Activated CD4-positive, alpha-beta T cell treated with anti-CD3 and anti-CD28 coated beads, Interleukin-2, amount 10 ng/mL, durations not matched to agents 24 days and 14 days (primary cell): ENCODE measurements at regions not wholly inside any gene's neighbourhood (a gene's known extent, or its start where the extent isn't known, plus 50 kb on each side); places are given as distances from the start of the nearest gene placed in this dataset.

Experiments used
- DNase-seq: peaks from one replicate; pipeline ENCODE4 v3.0.0; 2022
- H3K27ac Mint-ChIP-seq: one replicate; pipeline ENCODE4 v1.8.0; 2022; ENCODE audit warnings: mild to moderate bottlenecking, mixed read lengths
- H3K27me3 Mint-ChIP-seq: one replicate; pipeline ENCODE4 v1.8.0; 2022; ENCODE audit warnings: mixed read lengths
- H3K36me3 Mint-ChIP-seq: one replicate; pipeline ENCODE4 v1.8.0; 2022; ENCODE audit warnings: low read depth, mild to moderate bottlenecking, mixed read lengths
- H3K4me1 Mint-ChIP-seq: one replicate; pipeline ENCODE4 v1.8.0; 2021; ENCODE audit warnings: mixed read lengths
- H3K4me3 Mint-ChIP-seq: one replicate; pipeline ENCODE4 v1.8.0; 2022; ENCODE audit warnings: mild to moderate bottlenecking, moderate library complexity, mixed read lengths
- H3K9me3 Mint-ChIP-seq: one replicate; pipeline ENCODE4 v1.8.0; 2021; ENCODE audit warnings: mixed read lengths
- intact Hi-C: fragments of 100-400 bp; cut with micrococcal nuclease; formaldehyde crosslinking; loops from one replicate; pipeline ENCODE4 v1.15.1; 2023

DNA sequence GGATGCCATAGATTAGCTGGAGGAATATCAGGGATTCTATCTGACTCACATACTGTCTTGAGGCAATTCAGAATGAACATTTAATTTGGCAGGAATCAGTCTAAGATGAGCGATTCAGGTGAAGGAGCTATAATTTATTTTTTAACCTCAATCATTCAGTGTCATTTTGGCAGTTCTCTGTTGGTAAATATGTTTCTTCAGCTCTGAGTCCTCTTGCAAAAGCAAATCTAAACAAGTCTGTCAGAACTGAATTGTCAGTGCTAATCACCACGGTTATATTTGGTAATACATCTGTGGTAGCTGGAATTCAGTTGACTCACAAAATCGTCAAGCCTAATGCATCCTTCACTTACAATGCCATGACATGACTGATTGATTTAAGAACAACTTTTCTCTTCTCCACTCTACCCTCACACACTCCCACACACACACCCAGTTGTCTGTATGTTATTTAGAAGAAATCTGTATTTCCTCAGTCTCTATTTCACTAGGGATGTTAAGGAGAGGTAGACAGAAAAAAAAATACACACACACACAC is 516.6 kb upstream of the NXPH2 start:
- DNase-seq: no peak
- intact Hi-C loops: no loop called here
- Mint-ChIP-seq H3K4me3 (no peak overlapping the region), H3K4me1 (no peaks in the 10 kb centered on the region), H3K36me3 (no peaks in the 10 kb centered on the region), H3K27ac (no peak overlapping the region), H3K27me3 (no peaks in the 10 kb centered on the region), H3K9me3 (peaks cover 9% of the 10 kb centered on the region)

DNA sequence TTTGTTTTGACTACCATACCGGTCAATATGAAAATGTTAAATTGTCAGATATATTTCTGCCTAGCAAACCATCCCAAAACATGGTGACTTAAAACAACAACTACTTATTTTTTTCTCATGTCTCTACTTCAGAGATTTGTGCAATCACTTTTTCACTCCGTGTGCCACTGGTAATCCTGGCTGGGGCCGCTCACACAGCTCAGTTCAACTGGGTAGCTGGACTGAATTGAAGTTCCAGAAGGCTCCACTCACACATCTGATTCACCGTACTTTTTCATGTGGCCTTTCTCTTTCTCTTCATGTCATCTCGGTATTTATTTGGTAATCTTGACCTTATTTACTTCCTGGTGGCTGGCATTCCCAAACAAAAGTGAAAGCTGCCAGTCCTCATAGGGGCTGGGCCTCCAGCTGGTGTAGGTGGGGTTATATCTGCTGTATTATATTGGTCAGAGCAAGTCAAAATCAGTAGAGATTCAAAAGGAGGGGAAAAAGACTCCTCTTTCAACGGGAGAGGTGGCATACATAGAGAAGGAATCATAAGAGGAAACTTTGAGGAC is 513.9 kb upstream of the NXPH2 start:
- H3K4me1 Mint-ChIP-seq: no peaks in the 10 kb centered on the region
- H3K27ac Mint-ChIP-seq: no peak overlapping the region
- no peaks in the 10 kb centered on the region for H3K27me3 Mint-ChIP-seq
- H3K36me3 Mint-ChIP-seq: no peaks in the 10 kb centered on the region
- intact Hi-C loops: no loop called here
- peaks cover 6% of the 10 kb centered on the region for H3K9me3 Mint-ChIP-seq
- H3K4me3 Mint-ChIP-seq: no peak overlapping the region
- no peak for DNase-seq

DNA sequence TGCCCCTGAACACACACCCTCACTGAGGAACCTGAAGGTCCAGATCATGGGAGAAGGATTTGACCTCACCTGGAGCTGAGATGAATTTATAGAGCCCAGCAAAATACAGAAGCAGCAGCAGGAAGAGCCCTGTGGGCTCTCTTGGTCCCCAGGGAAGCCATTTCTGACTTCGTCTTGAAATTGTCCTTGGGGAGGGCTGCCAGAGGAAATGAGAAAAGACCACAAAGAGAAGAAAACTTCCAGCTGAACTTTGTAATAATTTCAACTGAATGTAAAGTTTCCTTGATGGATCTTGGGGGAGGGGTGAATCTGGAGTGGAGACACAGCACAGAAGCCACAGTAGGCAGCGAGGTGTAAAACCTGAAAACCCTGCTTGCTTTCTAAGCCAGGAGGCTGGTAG is 500.9 kb upstream of the NXPH2 start:
- Mint-ChIP-seq H3K27me3 (no peaks in the 10 kb centered on the region), H3K36me3 (no peaks in the 10 kb centered on the region), H3K27ac (no peak overlapping the region)

DNA sequence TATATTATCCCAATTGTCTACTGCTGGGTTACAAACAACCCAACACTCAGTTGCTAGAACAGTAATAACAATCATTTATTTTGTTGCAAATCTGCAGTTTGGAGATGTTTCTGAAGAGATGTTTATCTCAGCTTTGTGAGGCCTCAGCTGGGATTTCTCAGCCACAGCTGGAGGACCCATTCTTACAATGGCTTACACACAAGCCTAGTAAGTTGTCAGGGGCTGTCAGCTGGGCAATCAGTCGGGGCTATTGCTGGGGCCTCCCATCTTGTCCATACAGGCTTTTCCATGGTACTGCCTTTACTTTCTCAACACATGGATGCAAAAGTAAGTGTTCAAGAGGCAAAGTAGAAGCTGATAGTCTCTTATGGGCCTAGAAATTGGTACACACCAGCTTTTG is 491.7 kb upstream of the NXPH2 start:
- Mint-ChIP-seq H3K36me3 (no peaks in the 10 kb centered on the region), H3K9me3 (no peaks in the 10 kb centered on the region), H3K4me3 (no peak overlapping the region), H3K4me1 (no peaks in the 10 kb centered on the region), H3K27me3 (no peaks in the 10 kb centered on the region), H3K27ac (no peak overlapping the region)
- intact Hi-C loops: no loop called here
- DNase-seq: no peak

More for the DNA sequence above, 500.9 kb upstream of the NXPH2 start:
- no peaks in the 10 kb centered on the region for H3K4me1 Mint-ChIP-seq
- H3K9me3 Mint-ChIP-seq: no peaks in the 10 kb centered on the region
- intact Hi-C loops: no loop called here
- no peak overlapping the region for H3K4me3 Mint-ChIP-seq
- no peak for DNase-seq

DNA sequence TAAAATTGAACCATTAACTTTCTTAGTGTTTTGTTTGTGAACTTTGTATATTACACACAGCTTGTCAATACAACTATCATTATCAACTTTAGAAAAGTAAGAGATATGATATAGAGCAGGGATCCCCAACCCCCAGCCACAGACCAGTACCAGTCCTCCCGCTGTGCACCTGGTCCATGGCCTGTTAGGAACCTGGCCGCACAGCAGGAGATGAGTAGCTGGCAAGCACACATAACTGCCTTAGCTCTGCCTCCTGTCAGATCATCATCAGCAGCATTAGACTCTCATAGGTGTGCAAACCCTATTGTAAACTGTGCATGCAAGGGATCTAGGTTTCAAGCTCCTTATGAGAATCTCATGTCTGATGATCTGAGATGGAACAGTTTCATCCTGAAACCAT is 491.0 kb upstream of the NXPH2 start:
- no peaks in the 10 kb centered on the region for H3K27me3 Mint-ChIP-seq
- no peak for DNase-seq
- no peak overlapping the region for H3K27ac Mint-ChIP-seq
- intact Hi-C loops: no loop called here
- no peak overlapping the region for H3K4me3 Mint-ChIP-seq
- H3K9me3 Mint-ChIP-seq: peaks cover 6% of the 10 kb centered on the region
- H3K4me1 Mint-ChIP-seq: no peaks in the 10 kb centered on the region
- H3K36me3 Mint-ChIP-seq: no peaks in the 10 kb centered on the region

DNA sequence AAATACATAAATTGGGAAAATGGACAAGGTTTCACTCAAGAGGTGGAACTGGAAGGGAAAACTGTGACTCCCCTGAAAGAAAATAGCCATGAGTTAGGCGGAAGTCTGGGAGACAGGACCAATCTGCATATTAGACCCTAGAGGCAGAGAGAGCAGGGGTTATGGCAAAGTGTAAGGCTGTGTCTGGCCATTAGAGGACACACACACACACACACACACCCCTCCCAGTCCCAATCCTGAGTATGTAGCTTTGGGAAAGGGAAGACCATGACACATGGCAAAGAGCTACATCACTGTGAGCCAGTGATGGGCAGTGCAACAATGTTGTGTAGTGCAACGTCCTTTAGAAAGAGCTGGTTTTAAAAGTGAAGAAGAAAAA is 479.9 kb upstream of the NXPH2 start:
- Mint-ChIP-seq H3K4me3 (no peak overlapping the region), H3K27me3 (no peaks in the 10 kb centered on the region), H3K9me3 (no peaks in the 10 kb centered on the region), H3K4me1 (no peaks in the 10 kb centered on the region), H3K27ac (no peak overlapping the region), H3K36me3 (no peaks in the 10 kb centered on the region)
- no peak for DNase-seq
- intact Hi-C loops: no loop called here

DNA sequence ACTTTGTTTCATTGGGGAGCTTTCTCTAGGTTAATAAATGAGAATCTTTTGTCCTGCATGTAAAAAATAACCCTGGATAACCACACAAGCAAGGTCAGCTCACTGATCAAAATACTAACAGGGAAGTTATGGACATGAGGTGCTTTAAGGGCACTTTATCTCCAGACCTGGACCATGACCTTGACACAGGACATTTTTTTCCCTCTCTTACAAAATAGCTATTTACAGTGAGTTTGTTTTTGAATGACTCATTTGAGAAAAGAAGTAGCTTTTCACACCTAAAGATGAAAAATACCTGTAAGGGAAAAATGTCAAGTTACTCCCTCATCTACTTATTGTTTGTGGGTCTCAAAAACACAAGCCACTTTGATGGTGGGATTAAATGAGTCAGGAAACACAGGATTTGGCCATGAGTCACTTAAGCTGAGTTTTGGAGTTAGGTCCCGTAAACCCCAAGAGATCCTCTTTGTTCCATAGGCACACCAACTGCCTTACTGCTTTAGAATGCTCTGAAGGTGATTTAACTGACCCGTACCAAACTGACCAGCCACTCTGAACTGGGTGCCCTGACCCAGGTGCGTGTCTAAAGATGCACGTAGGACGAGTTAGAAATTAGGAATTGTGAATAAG is 479.3 kb upstream of the NXPH2 start:
- H3K4me3 Mint-ChIP-seq: no peak overlapping the region
- no peaks in the 10 kb centered on the region for H3K4me1 Mint-ChIP-seq
- H3K27ac Mint-ChIP-seq: no peak overlapping the region
- H3K27me3 Mint-ChIP-seq: no peaks in the 10 kb centered on the region
- intact Hi-C loops: no loop called here
- no peaks in the 10 kb centered on the region for H3K9me3 Mint-ChIP-seq
- no peaks in the 10 kb centered on the region for H3K36me3 Mint-ChIP-seq
- no peak for DNase-seq

DNA sequence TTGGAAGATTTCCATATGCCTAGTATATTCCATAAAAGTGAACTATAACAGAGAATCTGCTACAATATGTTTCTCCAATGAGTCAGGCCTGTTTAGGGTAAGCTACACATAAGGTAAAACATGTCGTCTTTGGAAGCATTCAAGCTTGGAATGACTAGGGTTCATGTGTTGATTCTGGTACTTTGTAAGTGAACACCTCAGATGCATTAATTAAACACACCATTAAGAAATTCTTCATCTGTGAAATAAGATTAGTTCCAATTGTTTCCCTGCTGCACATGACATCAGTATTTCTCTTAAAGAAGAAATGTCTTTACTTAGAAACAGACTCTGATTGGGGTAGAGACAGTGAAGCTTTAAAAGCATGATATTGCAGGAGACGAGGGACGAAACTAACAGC is 461.1 kb upstream of the NXPH2 start:
- intact Hi-C loops: no loop called here
- Mint-ChIP-seq H3K9me3 (peaks cover 8% of the 10 kb centered on the region), H3K36me3 (no peaks in the 10 kb centered on the region), H3K27ac (no peak overlapping the region), H3K4me1 (no peaks in the 10 kb centered on the region), H3K27me3 (no peaks in the 10 kb centered on the region), H3K4me3 (no peak overlapping the region)
- no peak for DNase-seq

DNA sequence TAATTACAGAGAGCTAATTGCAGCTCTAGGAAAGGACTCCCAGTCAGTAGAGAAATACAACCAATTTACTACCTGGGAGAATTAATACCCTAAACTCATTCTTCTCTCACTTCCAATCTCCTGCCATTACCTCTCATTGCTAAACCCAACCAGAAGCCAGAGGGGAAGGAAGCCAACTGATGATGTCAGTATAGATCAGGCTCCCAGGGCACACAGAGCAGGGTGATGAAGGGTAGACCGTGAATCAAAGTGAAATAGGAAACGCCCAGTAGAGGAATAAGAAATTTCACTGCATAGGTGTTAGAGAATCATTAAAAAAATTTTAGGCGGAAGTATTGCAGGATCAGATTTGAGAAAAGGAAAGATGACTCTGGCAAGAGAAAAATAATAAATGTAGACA is 456.8 kb upstream of the NXPH2 start:
- no peaks in the 10 kb centered on the region for H3K27me3 Mint-ChIP-seq
- no peak overlapping the region for H3K27ac Mint-ChIP-seq
- H3K9me3 Mint-ChIP-seq: peaks cover 8% of the 10 kb centered on the region
- DNase-seq: no peak
- no peaks in the 10 kb centered on the region for H3K36me3 Mint-ChIP-seq
- intact Hi-C loops: no loop called here
- no peaks in the 10 kb centered on the region for H3K4me1 Mint-ChIP-seq
- no peak overlapping the region for H3K4me3 Mint-ChIP-seq

DNA sequence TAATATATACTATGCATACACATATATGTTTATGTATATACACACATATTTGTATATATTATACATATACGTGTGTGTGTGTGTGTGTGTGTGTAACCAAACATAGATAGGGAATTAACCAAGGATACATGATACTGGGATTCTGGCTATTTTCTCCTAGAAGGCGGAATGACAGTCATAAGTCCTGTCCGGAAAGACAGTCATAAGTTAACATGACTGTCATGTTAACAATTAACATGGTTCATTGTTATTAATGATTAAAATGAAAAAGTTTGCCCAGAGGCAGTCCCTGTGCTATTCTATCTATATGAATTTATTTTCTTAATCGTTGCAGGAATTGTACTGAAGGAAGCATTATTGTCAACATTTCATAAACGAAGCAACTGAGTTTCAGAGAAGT is 450.7 kb upstream of the NXPH2 start:
- peaks cover 4% of the 10 kb centered on the region for H3K9me3 Mint-ChIP-seq
- no peaks in the 10 kb centered on the region for H3K4me1 Mint-ChIP-seq
- no peaks in the 10 kb centered on the region for H3K36me3 Mint-ChIP-seq
- no peak overlapping the region for H3K27ac Mint-ChIP-seq
- no peaks in the 10 kb centered on the region for H3K27me3 Mint-ChIP-seq
- DNase-seq: no peak
- intact Hi-C loops: no loop called here
- H3K4me3 Mint-ChIP-seq: no peak overlapping the region

DNA sequence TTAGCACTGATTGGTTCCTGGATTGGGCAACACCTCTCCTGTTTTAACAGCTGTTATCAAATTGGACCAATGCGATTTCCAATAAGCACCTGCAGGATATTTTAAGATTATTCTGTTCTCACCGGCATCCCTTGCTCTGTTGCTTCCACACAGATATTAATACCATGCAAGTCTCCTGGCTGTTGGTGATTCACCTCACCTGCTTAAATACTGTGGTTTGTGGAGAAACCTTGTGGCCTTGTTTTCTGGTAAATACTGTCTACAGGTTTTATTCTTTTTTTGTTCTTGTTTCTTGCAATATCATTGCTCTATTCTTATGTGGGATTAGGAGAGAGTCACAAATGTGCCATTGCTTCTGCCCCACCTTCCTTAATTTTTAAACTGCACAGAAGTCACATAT is 448.1 kb upstream of the NXPH2 start:
- intact Hi-C loops: no loop called here
- Mint-ChIP-seq H3K4me3 (no peak overlapping the region), H3K4me1 (no peaks in the 10 kb centered on the region), H3K36me3 (no peaks in the 10 kb centered on the region), H3K9me3 (no peaks in the 10 kb centered on the region), H3K27ac (no peak overlapping the region), H3K27me3 (no peaks in the 10 kb centered on the region)
- DNase-seq: no peak

DNA sequence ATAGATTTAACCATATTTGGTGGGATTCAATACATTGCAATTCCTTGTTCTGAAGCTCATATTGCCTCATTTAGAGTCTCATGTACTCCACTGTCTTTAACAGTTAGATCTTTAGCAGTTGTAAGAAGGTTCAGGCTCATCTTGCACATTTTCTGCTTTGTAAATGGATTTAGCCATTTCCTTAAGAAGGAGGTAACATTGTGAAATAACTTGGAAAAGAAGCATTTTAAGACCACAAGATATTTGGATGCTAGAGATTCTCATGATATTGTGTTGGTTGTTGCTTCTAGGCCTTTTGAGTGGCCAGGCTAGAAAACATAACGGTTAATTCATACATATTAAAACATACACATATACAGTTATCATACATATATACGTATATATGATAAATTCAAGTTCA is 445.8 kb upstream of the NXPH2 start:
- Mint-ChIP-seq H3K9me3 (no peaks in the 10 kb centered on the region), H3K4me3 (no peak overlapping the region), H3K4me1 (no peaks in the 10 kb centered on the region), H3K36me3 (no peaks in the 10 kb centered on the region), H3K27me3 (no peaks in the 10 kb centered on the region), H3K27ac (no peak overlapping the region)
- DNase-seq: no peak
- intact Hi-C loops: no loop called here

DNA sequence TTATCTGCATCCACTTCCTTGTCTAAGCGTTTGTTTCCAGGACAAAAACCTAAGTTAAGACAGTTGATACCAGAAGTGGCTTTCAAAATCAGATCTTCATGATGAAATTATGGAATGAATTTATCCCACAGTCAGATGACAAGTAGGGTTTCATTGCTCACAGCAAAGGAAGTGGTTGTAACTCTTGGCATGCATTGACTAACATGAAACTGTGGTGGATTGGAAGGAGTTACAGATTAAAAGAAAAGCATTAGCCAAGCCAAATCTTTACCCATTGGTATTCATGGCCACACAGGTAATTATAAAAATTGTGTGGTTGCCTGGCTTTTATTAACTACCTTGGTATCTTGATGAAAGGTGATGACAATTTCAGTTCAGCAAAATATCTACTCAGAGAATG is 438.0 kb upstream of the NXPH2 start:
- no peak for DNase-seq
- no peak overlapping the region for H3K4me3 Mint-ChIP-seq
- H3K27ac Mint-ChIP-seq: no peak overlapping the region
- H3K4me1 Mint-ChIP-seq: no peaks in the 10 kb centered on the region
- intact Hi-C loops: no loop called here
- no peaks in the 10 kb centered on the region for H3K36me3 Mint-ChIP-seq
- H3K27me3 Mint-ChIP-seq: no peaks in the 10 kb centered on the region
- no peaks in the 10 kb centered on the region for H3K9me3 Mint-ChIP-seq

DNA sequence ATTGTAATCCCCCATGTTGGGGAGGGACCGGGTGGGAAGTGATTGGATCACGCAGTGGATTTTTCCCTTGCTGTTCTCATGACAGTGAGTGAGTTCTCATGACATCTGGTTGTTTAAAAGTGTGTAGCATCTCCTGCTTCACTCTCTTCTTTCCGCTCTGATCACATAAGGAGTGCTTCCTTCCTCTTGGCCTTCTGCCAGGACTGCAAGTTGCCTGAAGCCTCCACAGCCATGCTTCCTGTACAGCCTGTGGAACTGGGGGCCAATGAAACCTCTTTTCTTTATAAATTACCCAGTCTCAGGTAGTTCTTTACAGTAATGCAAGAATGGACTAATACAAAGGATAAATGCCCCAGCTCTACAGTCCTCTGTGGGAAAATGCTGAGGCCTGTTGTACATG is 437.5 kb upstream of the NXPH2 start:
- Mint-ChIP-seq H3K9me3 (no peaks in the 10 kb centered on the region), H3K36me3 (no peaks in the 10 kb centered on the region), H3K4me3 (no peak overlapping the region), H3K27me3 (no peaks in the 10 kb centered on the region), H3K4me1 (no peaks in the 10 kb centered on the region), H3K27ac (no peak overlapping the region)
- intact Hi-C loops: no loop called here
- DNase-seq: no peak

DNA sequence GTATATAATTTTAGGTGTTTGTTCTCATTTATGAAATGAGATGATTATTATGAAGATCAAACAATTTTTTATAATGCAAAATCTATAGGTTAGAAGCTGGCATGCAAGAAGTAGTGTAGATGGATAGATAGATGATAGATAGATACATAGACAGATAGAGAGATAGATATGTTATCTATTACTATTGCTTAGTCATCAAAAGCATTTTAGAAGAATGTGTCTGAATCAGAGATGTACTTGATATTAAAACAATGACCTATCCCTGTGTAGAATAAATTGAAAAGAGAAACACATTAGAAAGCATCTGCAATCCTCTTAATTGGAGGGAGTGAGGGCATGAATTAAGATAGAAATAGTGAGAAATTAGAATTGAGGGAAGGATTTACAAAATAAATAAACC is 436.2 kb upstream of the NXPH2 start:
- intact Hi-C loops: no loop called here

More for the DNA sequence above, 436.2 kb upstream of the NXPH2 start:
- no peak for DNase-seq
- Mint-ChIP-seq H3K4me3 (no peak overlapping the region), H3K27me3 (no peaks in the 10 kb centered on the region), H3K4me1 (no peaks in the 10 kb centered on the region), H3K27ac (no peak overlapping the region), H3K36me3 (no peaks in the 10 kb centered on the region), H3K9me3 (no peaks in the 10 kb centered on the region)
